Mucosa of descending colon (tissue), 3 donors: ENCODE measurements at regions not wholly inside any gene's neighbourhood (a gene's known extent, or its start where the extent isn't known, plus 50 kb on each side); places are given as distances from the start of the nearest gene placed in this dataset.

Experiments
- ATAC-seq: fragments of 200-7000 bp; cut with Tn5 transposase; one replicate; pipeline ENCODE4 v1.9.1; 2020; ENCODE audit warnings: mild to moderate bottlenecking, moderate library complexity
- DNase-seq, 3 donors: peaks; one replicate each; pipeline ENCODE4 v3.0.0-alpha.2; 2020
- H3K36me3 ChIP-seq: fragments of 200-600 bp; one replicate; pipeline ENCODE4 v1.8.0; 2021; ENCODE audit warnings: low read depth, mild to moderate bottlenecking
- H3K4me1 ChIP-seq: fragments of 200-600 bp; one replicate; pipeline ENCODE4 v1.8.0; 2021; ENCODE audit warnings: low read depth, mild to moderate bottlenecking
- H3K4me3 ChIP-seq: fragments of 200-600 bp; one replicate; pipeline ENCODE4 v1.8.0; 2021; ENCODE audit warnings: mild to moderate bottlenecking
- H3K9me3 ChIP-seq: fragments of 200-600 bp; one replicate; pipeline ENCODE4 v1.8.0; 2021; ENCODE audit warnings: mild to moderate bottlenecking
- intact Hi-C, 2 donors: fragments of 100-400 bp; cut with DNase I in 1 of 2; cut with micrococcal nuclease in 1 of 2; formaldehyde crosslinking; loops; one replicate each; pipeline versions ENCODE4 v1.11.0 to v1.11.1; 2022; cut with DNase I, micrococcal nuclease
- TF ChIP-seq, protein P1 (sequence below): fragments of 200-600 bp; IDR thresholded peaks from one replicate; pipeline ENCODE4 v1.8.0; 2022; ENCODE audit warnings: antibody characterized with exemption, mild to moderate bottlenecking
- donor health status: DM: no; HTN: no; CAD: no; lungs with moderate emphysema.
- donor health status: DM: no; HTN: no; CAD: no.
- donor health status: DM: no; HTN: yes; CAD: no.

DNA sequence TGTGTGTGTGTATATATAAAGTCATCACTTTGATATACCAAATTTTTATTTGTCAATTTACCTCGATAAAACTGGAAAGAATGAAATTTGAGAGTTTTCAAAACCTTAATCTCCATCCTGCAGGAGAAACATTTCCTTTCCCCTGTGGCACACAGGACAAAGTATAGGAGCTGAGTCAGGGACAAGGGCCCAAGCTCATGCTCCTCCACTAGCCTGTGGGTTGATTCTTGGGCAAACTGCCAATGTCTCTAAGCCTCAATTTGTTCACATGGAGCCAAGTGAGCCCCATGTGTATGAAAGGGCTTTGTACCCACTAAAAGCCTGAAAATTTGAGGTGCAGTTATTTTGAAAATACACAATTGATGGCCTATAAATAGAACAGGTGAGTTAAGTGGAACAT is 60.3 kb upstream of the IL6 start:
- Histone ChIP-seq H3K9me3 (no peaks in the 10 kb centered on the region), H3K36me3 (no peaks in the 10 kb centered on the region), H3K4me1 (no peaks in the 10 kb centered on the region), H3K4me3 (no peak overlapping the region)
- intact Hi-C loops = no loop called here
- no peak for DNase-seq
- TF ChIP-seq, protein P1, sequence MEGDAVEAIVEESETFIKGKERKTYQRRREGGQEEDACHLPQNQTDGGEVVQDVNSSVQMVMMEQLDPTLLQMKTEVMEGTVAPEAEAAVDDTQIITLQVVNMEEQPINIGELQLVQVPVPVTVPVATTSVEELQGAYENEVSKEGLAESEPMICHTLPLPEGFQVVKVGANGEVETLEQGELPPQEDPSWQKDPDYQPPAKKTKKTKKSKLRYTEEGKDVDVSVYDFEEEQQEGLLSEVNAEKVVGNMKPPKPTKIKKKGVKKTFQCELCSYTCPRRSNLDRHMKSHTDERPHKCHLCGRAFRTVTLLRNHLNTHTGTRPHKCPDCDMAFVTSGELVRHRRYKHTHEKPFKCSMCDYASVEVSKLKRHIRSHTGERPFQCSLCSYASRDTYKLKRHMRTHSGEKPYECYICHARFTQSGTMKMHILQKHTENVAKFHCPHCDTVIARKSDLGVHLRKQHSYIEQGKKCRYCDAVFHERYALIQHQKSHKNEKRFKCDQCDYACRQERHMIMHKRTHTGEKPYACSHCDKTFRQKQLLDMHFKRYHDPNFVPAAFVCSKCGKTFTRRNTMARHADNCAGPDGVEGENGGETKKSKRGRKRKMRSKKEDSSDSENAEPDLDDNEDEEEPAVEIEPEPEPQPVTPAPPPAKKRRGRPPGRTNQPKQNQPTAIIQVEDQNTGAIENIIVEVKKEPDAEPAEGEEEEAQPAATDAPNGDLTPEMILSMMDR = no peak
- no peak for ATAC-seq

DNA sequence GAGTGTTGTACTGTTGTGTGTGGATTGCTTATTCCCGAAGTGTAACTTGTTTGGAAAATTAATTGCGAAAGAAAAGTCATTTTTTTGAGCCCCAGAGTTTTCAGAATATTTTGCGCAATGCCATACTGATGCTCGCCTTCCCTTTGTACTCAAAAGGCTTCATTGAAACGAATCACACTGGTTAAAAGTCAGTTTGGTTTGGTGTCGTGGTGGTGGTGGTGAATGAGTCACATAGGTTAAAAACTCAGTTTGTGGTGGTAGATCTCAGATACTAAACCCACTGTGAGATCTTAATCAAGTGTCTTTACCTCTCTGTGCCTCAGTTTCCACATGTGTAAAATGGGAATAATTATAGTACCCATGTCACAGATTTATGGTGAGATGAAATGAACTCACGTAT is 61.1 kb upstream of the IL6 start:
- Histone ChIP-seq H3K4me3 (no peak overlapping the region), H3K9me3 (no peaks in the 10 kb centered on the region), H3K36me3 (no peaks in the 10 kb centered on the region), H3K4me1 (no peaks in the 10 kb centered on the region)
- TF ChIP-seq, protein P1 = no peak
- ATAC-seq (no peak), DNase-seq (no peak)
- intact Hi-C loops = no loop called here

DNA sequence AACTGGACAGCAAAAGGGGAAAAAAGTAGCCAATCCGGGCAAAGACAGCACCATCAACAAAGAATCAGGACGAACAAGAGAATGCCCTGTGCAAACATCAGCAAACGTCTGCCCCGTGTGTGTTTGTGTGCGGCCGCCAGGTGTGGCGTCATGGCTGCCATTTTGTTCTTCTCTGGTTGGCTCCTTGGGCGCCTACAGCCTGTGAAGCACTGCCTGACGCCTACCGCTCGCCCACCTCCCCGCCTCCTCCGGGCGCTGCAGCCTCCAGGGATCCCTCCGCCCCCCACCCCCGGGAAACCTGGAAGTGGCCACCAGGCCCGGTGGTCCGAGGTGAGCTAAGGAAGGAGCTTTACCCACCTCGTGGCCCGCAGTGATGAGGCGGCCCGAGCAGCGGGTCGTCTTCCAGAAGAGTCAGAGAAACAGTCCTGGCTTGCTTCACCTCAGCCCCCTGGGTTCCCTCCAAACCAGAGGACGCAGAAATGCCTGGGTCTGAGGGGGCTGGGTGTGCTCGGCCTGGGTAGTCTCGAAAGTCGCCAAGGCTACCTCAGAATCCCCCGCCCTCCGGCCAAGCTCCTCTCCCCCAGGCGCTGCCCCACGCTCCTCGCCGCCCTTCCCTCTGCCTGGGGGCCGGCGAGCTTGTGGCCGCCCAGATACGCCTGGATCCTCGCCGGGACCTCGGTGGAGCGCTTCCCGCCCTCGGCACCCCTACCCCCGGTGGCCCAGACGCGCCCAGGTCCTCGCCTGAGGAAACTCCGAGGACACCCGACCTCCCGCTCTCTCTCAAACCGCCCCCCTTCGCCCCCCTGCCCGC is 61.8 kb upstream of the IL6 start:
- intact Hi-C loops = no loop called here
- Histone ChIP-seq H3K36me3 (no peaks in the 10 kb centered on the region), H3K4me1 (no peaks in the 10 kb centered on the region), H3K9me3 (no peaks in the 10 kb centered on the region), H3K4me3 (no peak overlapping the region)
- DNase-seq = no peak
- TF ChIP-seq, protein P1 = no peak
- no peak for ATAC-seq

DNA sequence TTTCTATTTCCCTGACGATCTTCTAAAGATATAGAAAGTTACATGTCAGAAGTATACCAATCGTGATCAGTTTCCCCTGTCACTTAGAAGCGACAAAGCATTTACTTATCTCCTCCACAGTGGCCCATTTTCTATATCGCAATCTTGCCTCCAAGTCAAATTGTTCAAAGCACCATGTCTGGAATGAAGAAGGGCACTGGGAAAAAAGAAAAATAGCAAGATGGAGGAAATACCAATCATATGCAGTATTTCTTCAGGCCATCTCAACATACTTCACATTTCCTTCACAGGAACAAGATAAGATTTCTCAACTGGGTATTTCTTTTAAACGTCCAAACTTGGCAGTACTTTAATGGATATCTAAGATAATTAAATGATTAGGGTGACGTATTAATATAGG is 63.3 kb upstream of the IL6 start:
- intact Hi-C loops = no loop called here
- DNase-seq (no peak), ATAC-seq (no peak)
- Histone ChIP-seq H3K4me3 (no peak overlapping the region), H3K4me1 (no peaks in the 10 kb centered on the region), H3K36me3 (no peaks in the 10 kb centered on the region), H3K9me3 (no peaks in the 10 kb centered on the region)
- TF ChIP-seq, protein P1 = no peak

DNA sequence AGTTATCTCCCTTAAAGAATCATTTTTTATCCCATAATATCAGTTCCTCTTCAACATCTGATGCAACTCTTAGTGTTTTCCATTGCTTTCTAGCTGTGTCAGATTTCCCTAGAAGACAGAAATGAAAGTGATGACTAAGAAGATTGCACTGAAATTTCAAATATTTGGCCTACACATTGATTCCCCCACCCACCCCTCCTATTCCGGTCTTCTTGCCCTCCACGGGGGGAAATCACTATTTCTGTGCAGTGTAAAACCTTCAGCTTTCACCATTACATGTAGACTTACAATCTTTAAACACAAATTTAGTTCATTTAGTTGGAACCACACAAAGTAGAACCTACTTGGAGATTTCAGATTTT is 63.7 kb upstream of the IL6 start:
- intact Hi-C loops = no loop called here
- DNase-seq (no peak), ATAC-seq (no peak)
- Histone ChIP-seq H3K4me1 (no peaks in the 10 kb centered on the region), H3K36me3 (no peaks in the 10 kb centered on the region), H3K9me3 (no peaks in the 10 kb centered on the region), H3K4me3 (no peak overlapping the region)
- TF ChIP-seq, protein P1 = no peak
